ENCODE measurements at regions not wholly inside any gene's neighbourhood (a gene's known extent, or its start where the extent isn't known, plus 50 kb on each side); places are given as distances from the start of the nearest gene placed in this dataset.

DNA sequence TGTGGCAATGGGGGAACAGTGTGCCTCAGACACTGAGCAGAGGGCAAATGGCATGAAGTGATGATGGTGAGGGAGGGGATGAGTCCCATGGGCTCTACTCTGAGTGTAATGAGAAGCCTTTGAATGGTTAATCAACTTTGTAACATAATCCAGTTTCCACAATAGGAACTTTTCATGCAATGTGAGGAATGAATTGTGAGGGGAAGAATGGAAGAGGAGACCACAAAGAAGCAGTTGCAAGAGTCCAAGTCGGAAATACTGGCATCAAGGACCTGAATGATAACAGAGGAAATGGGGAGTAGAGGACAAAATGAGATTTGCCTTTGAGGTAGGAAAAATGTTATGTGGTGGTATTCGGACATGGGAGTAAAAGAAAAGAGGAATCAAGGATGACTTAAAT is 476.9 kb upstream of the PRICKLE1 start:
- TF ChIP-seq CTCF (IDR thresholded peaks at IDR 0.05; ENCODE audit: poor library complexity, severe bottlenecking): no peak
- TF ChIP-seq RAD21 (conservative IDR thresholded peaks at IDR 0.05): no peak
- no peak for TF ChIP-seq POLR2AphosphoS5 (IDR thresholded peaks at IDR 0.05)
- no peak for TF ChIP-seq REST (IDR thresholded peaks at IDR 0.05; ENCODE audit: borderline replicate concordance)
